ENCODE measurements at regions not wholly inside any gene's neighbourhood (a gene's known extent, or its start where the extent isn't known, plus 50 kb on each side); places are given as distances from the start of the nearest gene placed in this dataset.
"Not testable (repeated sequence)": the region's sequence is repeated elsewhere in the genome, so short reads cannot be mapped to it uniquely, and the experiment has no call there.

DNA sequence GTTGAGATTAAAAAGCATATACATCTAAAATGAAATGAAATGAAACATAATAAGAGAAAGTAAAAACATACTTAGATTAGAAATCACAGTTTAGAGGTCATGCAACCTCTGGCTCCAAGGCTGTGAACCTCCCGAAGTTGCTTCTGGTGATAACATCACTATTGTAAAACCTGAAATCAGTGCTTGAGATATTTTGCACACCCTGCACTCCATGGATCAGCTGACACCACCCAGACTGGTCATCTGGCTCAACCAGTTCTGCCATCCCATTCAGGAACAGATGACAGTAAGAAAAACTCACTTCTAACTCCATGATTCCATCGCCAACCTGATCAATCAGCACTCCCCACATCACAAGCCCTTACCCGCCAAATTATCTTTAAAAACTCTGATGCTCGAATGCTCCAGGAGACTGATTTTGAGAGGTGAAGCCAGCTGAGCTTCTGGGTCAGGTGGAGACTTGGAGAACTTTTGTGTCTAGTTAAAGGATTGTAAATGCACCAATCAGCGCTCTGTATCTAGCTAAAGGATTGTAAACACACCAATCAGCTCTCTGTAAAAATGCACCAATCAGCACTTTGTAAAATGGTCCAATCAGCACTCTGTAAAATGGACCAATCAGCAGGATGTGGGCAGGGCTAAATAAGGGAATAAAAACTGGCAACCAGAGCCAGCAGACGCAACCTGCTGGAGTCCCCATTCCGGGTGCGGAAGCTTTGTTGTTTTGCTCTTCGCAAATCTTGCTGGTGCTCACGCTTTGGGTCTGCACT, 162.6 kb upstream of the MAGI2 start:
- DNase-seq, result no peak

DNA sequence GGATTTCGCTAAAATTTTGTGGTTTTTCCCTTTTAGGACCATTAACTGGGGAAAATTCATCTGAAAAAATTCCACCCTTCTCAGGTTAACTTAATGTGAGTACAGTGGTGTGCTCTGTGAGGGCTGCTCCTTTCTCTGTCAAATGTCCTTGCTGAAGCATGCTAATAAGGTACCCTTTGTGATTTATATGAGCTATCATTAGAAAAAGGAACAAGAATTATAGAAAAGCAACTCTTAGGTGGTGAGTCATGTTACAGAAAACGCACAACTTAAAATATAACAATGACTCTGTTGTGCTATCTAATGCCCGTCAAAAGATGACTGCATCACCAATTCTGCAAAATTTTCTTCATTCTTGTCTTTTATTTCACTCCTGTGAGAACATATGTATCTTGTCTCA, 162.0 kb upstream of the MAGI2 start:
- no peak for DNase-seq

DNA sequence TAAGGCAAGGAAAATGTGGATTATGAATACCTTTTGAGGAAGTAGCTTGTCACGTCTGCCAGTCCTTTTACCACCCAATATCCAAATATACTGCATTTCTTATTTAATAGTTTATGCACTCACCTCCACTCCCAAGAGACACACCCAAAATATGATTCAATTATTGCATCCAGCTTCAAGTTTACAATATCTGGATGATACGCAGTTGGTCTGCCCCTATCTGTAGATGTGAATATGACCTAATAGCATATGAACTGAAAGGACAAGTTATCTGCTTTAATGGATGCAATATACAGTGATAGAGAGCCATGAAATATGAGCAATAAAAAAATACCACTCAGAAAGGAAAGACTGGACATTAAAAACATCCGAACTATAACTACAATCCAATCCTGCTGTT, 159.4 kb upstream of the MAGI2 start:
- DNase-seq, result no peak

DNA sequence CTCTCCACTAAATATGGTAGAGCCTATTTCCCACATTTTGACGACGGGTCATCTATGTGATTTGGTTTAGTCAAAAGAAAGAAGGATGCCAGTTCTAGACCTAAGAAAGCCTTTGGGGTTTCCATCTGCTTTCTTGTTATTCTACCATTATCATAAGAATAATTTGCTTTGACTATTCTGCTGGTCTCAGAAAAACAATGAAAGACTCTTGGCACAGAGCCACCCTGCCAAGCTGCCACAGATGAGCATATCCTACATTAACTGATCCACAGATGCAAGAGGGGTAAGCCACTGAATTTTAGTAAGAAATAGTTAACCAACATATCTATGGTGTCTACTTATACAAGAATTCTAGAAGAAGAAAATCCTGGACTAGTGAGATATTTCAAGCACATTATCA, 158.6 kb upstream of the MAGI2 start:
- no peak for DNase-seq

DNA sequence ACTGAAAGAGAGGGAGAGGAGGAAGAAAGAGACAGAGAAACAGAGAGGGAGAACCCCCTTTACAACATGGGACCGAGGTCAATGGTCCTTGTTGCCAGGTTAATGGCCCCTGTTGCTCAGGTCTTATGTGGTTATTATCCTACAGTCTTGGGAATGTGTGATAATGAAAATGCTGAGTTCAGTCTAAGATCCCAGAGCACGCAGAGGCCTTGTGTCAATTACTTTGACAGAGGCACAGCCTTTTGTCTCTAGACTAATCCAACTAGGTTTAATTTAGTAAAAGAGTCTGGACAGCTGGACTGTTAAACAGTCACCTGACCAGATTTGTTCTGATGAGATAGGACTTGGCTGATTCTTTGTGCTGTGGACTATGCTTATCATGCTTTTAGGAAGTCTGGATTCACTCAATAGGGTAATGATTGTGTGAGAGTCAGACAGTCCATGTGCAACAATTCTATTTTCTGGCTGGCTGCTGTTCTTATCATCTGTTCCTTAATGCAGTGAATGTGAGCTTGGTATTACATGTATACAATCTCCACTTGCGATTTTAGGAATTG, 157.4 kb upstream of the MAGI2 start:
- DNase-seq, result no peak

DNA sequence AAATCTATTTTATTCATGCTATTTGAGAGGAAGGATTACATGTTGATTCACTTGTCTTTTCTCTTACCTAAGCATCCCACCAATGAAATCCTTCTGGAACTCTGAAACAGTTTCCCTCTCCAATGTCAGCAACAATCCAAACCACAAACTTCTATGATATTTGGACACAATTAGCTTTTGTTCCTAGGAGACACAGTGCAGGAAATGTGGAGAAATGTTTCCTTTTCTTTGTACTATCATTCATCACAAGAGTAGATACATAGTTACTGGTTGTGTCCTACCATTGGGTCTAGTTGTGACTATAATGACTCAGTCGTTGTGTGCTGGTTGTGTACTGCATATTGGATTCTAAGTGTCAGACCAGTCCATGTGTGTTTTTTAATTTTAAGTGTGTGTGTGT, 156.8 kb upstream of the MAGI2 start:
- DNase-seq, result no peak

DNA sequence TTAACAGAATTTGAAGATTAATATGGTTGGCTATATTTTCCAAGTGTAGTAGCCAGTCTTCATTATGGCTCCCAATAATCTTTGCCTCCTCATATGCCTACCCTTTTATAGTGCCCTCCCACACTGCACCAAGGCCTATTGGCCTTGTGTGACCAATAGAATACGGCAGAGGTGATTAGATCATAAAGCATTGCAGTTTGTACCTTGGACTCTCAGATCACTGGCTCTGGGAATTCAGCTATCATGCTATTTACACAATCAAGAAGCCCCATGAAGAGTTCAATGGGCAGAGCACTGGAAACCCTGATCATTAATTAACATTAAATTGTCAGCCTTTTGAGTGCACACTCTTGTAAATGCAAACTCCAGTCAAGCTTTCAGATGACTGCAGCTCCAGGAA, 154.5 kb upstream of the MAGI2 start:
- DNase-seq, result no peak

DNA sequence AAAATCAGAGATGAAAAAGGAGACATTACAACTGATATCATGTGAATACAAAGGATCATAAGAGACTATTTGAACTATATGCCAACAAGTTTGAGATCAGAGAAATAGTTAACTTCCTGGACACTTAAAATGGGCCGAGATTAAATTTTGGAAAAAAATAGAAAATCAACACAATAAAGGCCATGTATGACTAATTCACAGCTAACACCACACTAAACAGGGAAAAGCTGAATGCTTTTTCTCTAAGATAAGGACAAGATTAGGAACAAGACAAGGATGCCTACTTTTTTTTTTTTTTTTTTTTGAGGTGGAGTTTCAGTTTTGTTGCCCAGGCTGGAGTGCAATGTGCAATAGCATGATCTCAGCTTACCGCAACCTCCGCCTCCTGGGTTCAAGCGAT, 151.4 kb upstream of the MAGI2 start:
- no peak for DNase-seq

DNA sequence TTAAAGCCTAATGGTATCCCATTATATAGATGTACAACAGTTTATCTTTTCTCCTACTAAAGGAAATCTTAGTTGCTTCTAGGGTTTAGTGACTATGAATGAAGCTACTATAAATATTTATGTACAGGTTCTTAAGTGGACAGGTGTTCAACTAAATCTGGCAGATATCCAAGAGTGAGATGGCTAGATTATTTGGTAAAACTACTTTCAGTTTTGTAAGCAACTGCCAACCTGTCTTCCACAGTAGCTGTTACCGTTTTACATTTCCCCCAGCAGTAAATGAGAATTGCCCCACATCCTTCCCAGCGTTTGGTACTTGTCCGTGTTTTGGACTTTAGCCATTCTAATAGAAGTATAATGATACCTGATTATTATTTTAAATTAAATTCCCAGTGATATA, 144.9 kb upstream of the MAGI2 start:
- no peak for DNase-seq

DNA sequence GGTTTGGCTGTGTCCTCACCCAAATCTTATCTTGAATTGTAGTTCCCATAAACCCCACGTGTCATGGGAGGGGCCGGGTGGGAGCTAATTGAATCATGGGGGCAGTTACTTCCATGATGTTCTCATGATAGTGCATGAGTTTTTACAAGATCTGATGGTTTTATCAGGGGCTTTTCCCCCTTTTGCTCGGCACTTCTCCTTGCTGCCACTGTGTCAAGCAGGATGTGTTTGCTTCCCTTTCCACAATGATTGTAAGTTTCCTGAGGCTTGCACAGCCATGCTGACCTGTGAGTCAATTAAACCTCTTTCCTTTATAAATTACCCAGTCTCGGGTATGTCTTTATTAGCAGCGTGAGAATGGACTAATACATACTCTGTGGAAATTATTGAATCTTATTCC, 141.2 kb upstream of the MAGI2 start:
- not testable (repeated sequence) for DNase-seq

DNA sequence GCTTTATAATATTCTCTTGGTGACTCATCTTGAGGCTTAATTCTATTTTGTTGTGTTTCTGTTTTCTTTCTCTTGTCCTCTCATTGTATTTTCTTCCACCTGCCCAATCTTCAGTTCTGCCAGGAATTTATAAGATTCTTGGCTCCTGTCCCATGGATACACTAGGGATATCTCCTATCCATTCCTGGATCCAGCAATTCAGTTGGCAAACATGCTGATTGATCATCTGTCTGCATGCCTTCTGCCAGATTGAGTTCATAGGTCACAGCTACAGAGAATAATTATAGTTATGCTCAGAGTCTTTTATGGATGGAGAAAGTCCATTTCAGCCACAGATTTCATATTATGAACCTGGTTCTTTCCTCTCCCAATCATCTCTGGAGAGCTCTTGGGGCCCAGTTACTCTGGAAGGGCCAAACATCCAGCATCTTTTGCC, 140.4 kb upstream of the MAGI2 start:
- DNase-seq, result no peak

DNA sequence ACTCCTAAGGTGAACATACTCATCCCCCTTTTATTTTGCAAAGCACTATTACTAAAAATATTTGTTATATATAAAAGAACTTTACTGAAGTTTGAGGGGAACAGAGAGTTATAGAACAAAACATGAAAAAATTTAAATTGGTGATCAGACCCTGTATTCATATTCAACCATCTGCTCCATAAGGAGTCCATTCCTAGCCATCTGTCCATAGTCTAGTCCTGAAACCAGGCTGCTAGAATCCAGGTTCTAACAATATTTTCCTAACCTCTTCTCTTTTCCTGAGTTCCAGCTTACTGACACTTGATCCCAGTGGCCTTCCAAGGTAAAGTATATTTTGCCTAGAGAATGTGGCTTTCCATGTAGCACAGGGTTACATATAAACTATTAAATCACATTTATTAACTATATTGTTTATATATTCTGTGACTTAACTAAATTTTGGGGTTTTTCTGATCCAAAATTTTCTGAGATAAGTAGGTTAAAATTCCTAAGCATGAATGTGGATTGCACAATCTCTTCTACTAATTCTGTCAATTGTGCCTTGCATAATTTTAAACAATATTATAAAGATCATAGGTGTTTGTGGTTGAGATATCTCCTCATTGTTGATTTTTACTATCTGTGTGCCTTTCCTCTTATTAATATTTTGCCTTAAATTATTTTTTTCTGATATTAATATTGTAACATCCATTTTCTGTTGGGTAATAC, 137.6 kb upstream of the MAGI2 start:
- DNase-seq, result no peak

DNA sequence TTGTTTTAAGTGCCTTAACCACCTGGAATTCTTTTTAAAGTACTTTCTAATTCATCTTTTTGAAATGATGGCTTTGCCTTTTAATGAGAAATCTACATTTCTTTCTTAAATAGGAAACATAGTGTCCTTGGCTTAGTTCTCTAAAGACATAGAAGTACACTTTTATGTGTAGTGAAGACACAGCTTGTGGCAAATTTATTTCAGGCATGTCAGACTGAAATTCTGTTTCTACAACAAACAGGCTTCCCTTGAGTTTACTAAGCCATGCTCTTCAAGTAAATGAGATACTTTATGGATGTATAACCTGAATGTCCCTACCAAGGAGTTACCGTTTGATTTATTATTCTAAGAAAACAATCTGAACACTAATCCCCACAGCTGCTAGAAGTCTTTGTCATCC, 136.9 kb upstream of the MAGI2 start:
- DNase-seq, result no peak

DNA sequence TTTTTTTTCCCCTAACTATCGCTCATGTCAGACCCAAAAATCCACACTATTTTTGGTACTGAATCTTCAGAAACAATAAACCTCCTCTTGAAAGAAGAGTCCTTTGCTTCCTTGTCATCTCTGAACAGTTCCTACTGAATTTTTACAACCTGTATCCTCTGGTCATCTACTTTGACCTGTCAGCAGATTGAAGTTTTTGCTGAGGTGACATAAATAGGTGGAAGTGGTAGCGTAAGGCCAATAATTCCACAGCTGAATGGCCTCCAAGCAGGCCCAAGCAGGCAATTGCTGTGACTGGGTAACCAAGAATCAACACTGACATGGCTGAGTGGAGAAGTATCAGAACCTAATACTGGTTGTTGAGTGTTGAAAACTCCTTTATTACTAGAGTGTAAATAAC, 117.4 kb upstream of the MAGI2 start:
- no peak for DNase-seq

DNA sequence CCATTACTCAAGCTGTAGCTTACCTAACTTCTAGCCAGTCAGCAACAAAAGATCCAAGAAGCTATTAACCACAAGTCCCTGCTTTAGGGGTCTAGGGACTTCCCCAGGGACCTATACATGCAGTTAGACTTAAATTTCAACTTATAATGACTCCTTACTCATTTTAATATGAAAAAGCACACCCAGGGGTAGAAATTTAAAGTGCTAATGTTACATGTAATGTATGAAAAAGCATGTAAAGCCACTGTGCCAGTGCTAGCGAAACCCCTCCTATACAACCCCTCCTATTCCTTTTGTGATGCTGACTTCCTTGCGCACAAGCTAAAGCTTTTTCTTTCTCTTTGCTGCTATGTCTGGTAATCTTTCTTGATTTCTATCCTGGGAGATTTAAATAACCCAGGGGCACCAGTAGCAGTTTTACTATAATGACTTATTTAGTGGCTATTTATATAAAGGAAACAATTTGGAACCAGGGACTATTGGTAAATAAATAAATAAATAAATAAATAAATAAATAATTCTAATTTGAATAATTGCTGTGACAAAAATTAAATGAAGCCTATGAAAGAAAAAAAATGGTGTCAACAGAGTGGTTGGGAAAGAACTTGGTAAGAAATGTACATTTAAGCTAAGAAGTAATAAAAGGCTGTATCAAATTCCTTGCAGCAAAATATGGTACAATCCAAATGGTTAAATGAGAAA, 110.5 kb upstream of the MAGI2 start:
- no peak for DNase-seq

DNA sequence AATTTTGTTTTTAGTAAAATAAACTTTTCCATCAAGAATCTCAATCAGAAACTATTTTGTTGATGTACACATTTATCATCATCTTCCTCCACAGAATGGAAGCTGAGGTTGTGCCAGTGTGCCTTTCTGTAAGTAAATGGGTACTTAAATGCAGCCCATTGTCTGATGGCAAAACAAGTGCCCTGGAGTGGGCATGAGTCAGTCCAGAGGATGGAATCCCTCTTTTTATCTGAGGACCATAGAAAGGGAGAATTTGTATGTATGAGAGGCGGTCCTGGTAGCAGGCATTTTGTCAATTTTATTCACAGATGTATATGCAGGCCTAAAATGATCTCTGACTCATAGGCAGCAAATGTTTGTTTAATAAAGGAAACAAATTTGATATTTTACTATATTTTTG, 102.1 kb upstream of the MAGI2 start:
- DNase-seq, result no peak

DNA sequence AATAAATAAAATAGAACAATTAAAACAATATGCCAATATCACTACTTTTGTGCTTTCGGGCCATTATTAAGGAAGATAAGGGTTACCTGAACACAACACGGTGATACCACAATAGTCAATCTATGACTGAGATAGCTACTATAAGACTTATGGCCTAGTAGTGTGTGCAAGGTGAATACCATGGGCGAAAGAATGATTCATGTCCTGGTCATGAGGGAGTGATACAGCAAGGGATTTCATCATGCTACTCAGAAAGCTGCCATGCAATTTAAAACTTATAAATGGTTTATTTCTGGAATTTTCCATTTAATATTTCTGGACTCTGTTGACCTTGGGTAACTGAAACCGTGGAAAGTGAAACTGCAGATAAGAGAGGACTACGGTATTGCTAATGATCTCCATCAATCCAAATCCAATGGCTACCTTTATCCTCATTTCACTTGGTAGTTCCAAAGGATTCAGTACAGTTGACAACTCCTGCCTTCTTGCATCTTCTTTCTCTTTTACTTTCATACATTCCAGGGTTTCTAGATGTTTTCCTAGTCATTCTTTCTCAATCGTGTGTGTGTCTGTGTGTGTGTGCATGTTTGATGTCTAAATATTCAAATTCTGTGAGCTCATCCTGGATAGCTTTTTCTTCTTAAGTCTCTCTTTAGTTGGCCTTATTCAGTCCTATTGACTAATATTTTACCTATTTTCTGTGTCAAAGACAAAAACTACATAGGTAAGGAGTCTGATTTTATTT, 100.5 kb upstream of the MAGI2 start:
- no peak for DNase-seq

DNA sequence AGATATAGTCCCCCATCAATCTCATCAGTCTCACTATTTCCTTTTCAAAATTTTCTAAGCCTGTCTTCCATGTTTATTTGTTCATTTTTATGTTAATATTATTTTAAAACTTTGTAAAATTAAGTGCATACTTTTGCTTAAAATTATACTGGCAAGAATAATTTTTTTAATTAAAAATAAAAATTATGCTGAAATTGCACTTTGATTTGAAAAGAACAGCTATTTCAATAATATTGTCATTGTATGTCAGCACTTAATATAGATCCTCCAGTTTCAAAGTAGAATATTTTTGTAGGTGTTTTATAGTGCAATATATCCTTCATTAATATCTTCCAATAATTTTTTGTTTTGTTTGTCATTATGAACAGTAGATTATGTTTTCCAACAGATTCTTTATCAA, 99.0 kb upstream of the MAGI2 start:
- no peak for DNase-seq

DNA sequence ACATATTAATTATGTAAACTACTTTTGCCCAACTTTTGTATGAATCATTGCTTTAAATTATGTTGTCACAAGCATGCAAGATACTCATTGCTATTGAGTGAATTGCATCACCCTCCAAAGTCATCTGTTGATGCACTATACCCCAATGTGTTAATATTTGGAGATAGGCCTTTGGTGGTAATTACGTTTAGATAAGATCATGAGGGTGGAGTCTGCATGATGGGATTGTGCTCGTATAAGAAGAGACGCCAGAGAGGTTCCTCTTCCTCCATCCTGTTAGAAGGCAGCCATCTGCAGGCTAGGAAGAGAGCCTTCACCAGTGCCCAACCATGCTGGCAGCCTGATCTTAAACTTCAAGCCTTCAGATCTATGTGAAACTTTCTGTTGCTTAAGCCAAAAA, 95.3 kb upstream of the MAGI2 start:
- no peak for DNase-seq

DNA sequence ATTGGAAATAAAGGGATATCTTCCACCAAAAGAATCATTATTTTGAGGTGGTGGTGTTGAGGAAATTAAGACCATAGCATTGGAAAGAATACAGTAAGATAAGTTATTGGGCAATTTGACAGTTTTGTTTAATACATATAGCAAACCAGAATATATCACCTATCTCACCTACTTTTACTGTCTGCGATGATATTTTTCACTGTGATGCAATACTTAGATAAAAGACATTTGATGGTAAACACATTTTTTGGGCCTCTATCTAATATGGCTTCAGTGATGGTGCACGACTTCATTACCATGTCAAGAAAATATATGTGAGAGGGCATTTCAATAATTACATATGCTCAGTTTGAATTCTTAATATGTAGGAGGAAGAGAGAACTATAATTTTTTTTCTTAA, 93.7 kb upstream of the MAGI2 start:
- no peak for DNase-seq

DNA sequence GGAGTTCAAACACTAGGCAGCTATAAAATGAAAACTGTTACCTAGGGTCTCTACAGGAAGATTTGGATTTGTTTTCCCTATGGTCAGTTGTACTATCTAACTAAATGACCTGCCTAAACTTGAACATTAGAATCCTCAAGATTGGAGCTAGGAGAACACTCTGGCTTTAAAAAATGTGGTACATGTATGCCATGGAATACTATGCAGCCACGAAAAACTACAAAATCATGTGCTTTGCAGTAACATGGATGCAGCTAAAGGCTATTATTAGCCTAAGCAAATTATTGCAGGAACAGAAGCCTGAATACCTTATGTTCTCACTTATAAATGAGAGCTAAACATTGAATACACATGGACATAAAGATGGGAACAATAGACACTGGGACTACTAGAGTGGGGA, 87.1 kb upstream of the MAGI2 start:
- DNase-seq, result no peak

DNA sequence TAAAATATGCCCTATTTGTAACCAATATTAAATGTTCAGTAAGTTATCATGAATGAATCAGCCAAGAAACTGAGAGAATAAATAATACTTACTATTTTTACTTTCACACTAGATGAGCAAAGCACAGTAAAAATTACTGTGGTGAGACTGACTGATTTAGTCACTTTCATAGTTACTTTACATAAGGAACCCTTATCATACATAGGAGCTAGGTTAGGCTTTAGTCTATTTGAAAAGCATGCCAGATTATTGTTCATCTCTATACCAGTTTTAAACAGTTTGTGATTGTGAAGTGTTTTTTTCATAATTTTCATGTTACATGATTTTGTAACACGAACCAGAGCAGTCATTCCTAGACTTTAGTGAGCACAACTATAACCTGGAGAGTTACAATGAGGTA, 80.7 kb upstream of the MAGI2 start:
- no peak for DNase-seq
